ENCODE measurements at regions not wholly inside any gene's neighbourhood (a gene's known extent, or its start where the extent isn't known, plus 50 kb on each side); places are given as distances from the start of the nearest gene placed in this dataset.

GRCh38 chr14:65223636-65224035 is 121.3 kb upstream of the MAX start (continued):
- TF ChIP-seq ZNF180 (CRISPR knock-in tag; IDR thresholded peaks at IDR 0.05; ENCODE audit: borderline replicate concordance, low read depth) (no peak), ZNF7 (CRISPR knock-in tag; IDR thresholded peaks at IDR 0.05) (no peak)

- Histone ChIP-seq H3K9me3 (ENCODE audit: low read length) (no peaks in the 10 kb centered on the region), H4K20me1 (ENCODE audit: insufficient read depth, low read length) (no peaks in the 10 kb centered on the region), H3K4me3 (replicated peaks in 1 of 3; ENCODE audit: insufficient read depth in 1 of 3, low read depth in 2 of 3, low read length in 3 of 3) (no peak overlapping the region), H3K4me2 (ENCODE audit: low read depth, low read length) (no peak overlapping the region), H3K4me1 (ENCODE audit: insufficient read depth, low read length) (peaks cover 65% of the 10 kb centered on the region), H3K27me3 (ENCODE audit: control insufficient read depth in 1 of 2, insufficient read depth in 2 of 2, low read length in 2 of 2) (no peaks in the 10 kb centered on the region), H3K27ac (ENCODE audit: extremely low read length, insufficient read depth, low read length) (no peak overlapping the region), H3K9ac (ENCODE audit: insufficient read depth, low read depth, low read length) (no peak overlapping the region), H3K79me2 (ENCODE audit: insufficient read depth, low read length) (no peaks in the 10 kb centered on the region), H2AFZ (ENCODE audit: low read length) (no peak overlapping the region), H3K36me3 (replicated peaks in 1 of 2; ENCODE audit: control insufficient read depth in 1 of 2, insufficient read depth in 2 of 2, low read length in 2 of 2) (no peaks in the 10 kb centered on the region)
- DNase-seq (ENCODE audit: low spot score) (no peak), FAIRE-seq (no peak), ATAC-seq (no peak)
- TF ChIP-seq ZNF343 (CRISPR knock-in tag; IDR thresholded peaks at IDR 0.05) (peak; percentile 53; the same call in 1 of the 2 replicates), TEF (CRISPR knock-in tag; IDR thresholded peaks at IDR 0.05) (no peak)
- in situ Hi-C loops (cut with HindIII; ENCODE audit: extremely low pct_ligation_motif_present, low pct_unique_long_range_greater_than_20kb) = loop anchor here (5.0 kb wide), 1 partner anchor 188 kb away; the partner anchor contains the start of gene FUT8
- intact Hi-C loops (cut with micrococcal nuclease; ENCODE audit: unreplicated experiment) = loop anchor here (5.0 kb wide), 1 partner anchor 78 kb away; no protein-coding TSS in a partner anchor
- 100% methylated on average over 1 of the region's 1 CpG for WGBS (ENCODE audit: low lambda C conversion rate)
- ChIA-PET CTCF (ENCODE audit: low intra/inter-chr PET ratio, low total read pairs) (no interaction called here), POLR2A (interaction anchor here (1.2 to 7.0 kb wide), 4 partner anchors 14 to 187 kb away, joined by 4 to 190 read pairs (median 24); partner anchors contain the start of gene FUT8)
- BruUV-seq (replicated peaks) = no TSS peak
Observed at GRCh38 chr14:65224799-65225198, 122.5 kb upstream of the MAX start.
